Sigmoid colon (tissue), 3 donors: ENCODE measurements at regions not wholly inside any gene's neighbourhood (a gene's known extent, or its start where the extent isn't known, plus 50 kb on each side); places are given as distances from the start of the nearest gene placed in this dataset.

Source experiments
- POLR2A ChIP-seq, 2 donors: fragments of 450-650 bp; IDR thresholded peaks; one replicate each; pipeline ENCODE4 v1.6.1; 2016; ENCODE audit warnings: antibody characterized with exemption in 2 of 2, mild to moderate bottlenecking in 2 of 2, moderate library complexity in 2 of 2
- TF ChIP-seq, protein P1 (sequence below), 4 experiments: fragments of 450-650 bp in 3 of 4; fragments of 200-600 bp in 1 of 4; IDR thresholded peaks; one replicate each; pipeline ENCODE4 v1.5.1; 2016 to 2019; ENCODE audit warnings: antibody characterized with exemption in 4 of 4, mild to moderate bottlenecking in 3 of 4, moderate library complexity in 2 of 4

DNA sequence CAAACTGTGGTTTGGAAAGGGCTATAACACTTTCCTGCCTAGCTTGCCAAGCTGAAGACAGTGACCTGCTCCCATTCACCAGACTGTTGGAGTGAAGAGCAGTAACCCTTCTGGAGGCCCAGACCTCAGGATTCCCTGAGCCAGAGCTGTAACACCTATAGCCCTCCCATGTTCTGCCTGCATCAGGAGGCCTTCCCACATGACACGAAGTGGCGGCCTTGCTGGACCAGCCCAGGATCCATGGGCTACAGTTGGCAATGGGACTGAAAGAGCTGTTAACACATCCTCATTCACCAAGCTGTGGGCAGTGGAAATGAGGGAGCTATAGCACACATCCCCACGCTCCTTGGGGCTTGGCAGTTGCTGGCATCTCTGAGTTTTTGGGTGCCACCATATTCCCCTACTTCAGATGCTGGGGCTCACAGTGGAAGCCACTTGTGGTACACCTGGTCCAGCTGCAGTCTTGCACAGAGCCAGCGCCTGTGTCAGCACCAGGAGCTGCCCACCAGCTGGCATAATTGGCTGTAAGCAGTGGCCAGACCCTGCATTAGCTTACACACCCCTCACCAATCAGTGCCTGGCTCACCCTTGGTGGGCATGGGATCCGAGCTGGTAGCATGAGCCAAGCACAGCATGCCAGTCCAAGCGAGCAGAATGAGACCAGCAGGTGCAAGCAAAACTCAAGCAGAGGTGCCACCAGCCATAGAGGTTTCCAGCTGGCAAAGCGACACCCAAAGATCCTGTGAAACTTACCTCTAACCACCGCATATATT lies 1029.3 kb downstream of the TECRL start:
- TF ChIP-seq, protein P1, sequence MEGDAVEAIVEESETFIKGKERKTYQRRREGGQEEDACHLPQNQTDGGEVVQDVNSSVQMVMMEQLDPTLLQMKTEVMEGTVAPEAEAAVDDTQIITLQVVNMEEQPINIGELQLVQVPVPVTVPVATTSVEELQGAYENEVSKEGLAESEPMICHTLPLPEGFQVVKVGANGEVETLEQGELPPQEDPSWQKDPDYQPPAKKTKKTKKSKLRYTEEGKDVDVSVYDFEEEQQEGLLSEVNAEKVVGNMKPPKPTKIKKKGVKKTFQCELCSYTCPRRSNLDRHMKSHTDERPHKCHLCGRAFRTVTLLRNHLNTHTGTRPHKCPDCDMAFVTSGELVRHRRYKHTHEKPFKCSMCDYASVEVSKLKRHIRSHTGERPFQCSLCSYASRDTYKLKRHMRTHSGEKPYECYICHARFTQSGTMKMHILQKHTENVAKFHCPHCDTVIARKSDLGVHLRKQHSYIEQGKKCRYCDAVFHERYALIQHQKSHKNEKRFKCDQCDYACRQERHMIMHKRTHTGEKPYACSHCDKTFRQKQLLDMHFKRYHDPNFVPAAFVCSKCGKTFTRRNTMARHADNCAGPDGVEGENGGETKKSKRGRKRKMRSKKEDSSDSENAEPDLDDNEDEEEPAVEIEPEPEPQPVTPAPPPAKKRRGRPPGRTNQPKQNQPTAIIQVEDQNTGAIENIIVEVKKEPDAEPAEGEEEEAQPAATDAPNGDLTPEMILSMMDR (IDR thresholded peaks at IDR 0.05), result no peak
- TF ChIP-seq POLR2A (IDR thresholded peaks at IDR 0.05), result no peak
